Osteoblast (primary cell): ENCODE measurements at regions not wholly inside any gene's neighbourhood (a gene's known extent, or its start where the extent isn't known, plus 50 kb on each side); places are given as distances from the start of the nearest gene placed in this dataset.
"Not testable (repeated sequence)": the region's sequence is repeated elsewhere in the genome, so short reads cannot be mapped to it uniquely, and the experiment has no call there.

Experiments
- DNase-seq: peaks from one replicate; pipeline ENCODE4 v3.0.0; 2011; ENCODE audit warnings: low spot score, mixed read lengths; ENCODE audit not compliant: insufficient read length; ENCODE audit errors: missing footprints
- H2AFZ ChIP-seq: 2 replicates; pipeline ENCODE4 v1.6.0; 2011; ENCODE audit warnings: mild to moderate bottlenecking, low read length
- H3K27ac ChIP-seq: 2 replicates; pipeline ENCODE4 v1.5.1; 2011; ENCODE audit warnings: mild to moderate bottlenecking, low read depth, low read length, moderate library complexity
- H3K27me3 ChIP-seq: 2 replicates; pipeline ENCODE4 v1.6.0; 2012; ENCODE audit warnings: mild to moderate bottlenecking, control low read depth, inconsistent platforms, low read length, moderate library complexity; ENCODE audit not compliant: insufficient read depth
- H3K36me3 ChIP-seq: 2 replicates; pipeline ENCODE4 v1.5.1; 2011; ENCODE audit warnings: mild to moderate bottlenecking, low read length, control low read depth, moderate library complexity; ENCODE audit not compliant: insufficient read depth
- H3K4me1 ChIP-seq: 2 replicates; pipeline ENCODE4 v1.5.1; 2011; ENCODE audit warnings: mild to moderate bottlenecking, low read length, control low read depth, moderate library complexity; ENCODE audit not compliant: insufficient read depth
- H3K4me2 ChIP-seq: 2 replicates; pipeline ENCODE4 v1.6.0; 2011; ENCODE audit warnings: mild to moderate bottlenecking, low read length; ENCODE audit not compliant: insufficient read depth
- H3K4me3 ChIP-seq: fragments of 200-600 bp; sonication (generic); 3 replicates; pipeline ENCODE4 v1.5.1; 2012; ENCODE audit warnings: mild to moderate bottlenecking, low read length, inconsistent platforms; ENCODE audit not compliant: insufficient read depth
- H3K79me2 ChIP-seq: 2 replicates; pipeline ENCODE4 v1.6.0; 2012; ENCODE audit warnings: mild to moderate bottlenecking, low read length, control low read depth, inconsistent platforms; ENCODE audit not compliant: insufficient read depth
- H3K9me3 ChIP-seq: 2 replicates; pipeline ENCODE4 v1.5.1; 2011; ENCODE audit warnings: low read depth, low read length, control low read depth
- H4K20me1 ChIP-seq: 2 replicates; pipeline ENCODE4 v1.6.0; 2012; ENCODE audit warnings: mild to moderate bottlenecking, low read length, control low read depth; ENCODE audit not compliant: insufficient read depth
- CTCF ChIP-seq: IDR thresholded peaks from 2 replicates; pipeline ENCODE4 v1.5.1; 2011; ENCODE audit warnings: mild to moderate bottlenecking, low read depth, low read length, moderate library complexity; ENCODE audit errors: extremely low read depth

- Histone ChIP-seq H4K20me1 (no peaks in the 10 kb centered on the region), H3K36me3 (no peaks in the 10 kb centered on the region), H3K4me3 (no peak overlapping the region), H2AFZ (no peak overlapping the region), H3K4me1 (no peaks in the 10 kb centered on the region), H3K79me2 (no peaks in the 10 kb centered on the region), H3K4me2 (no peak overlapping the region), H3K27ac (no peak overlapping the region), H3K27me3 (no peaks in the 10 kb centered on the region), H3K9me3 (no peaks in the 10 kb centered on the region)
- TF ChIP-seq CTCF = no peak
- no peak for DNase-seq
Observed at GRCh38 chr18:60910534-60910933, 422.7 kb upstream of the CDH20 start.

- H3K27me3 ChIP-seq = no peaks in the 10 kb centered on the region
- no peak for DNase-seq
- no peaks in the 10 kb centered on the region for H3K36me3 ChIP-seq
- no peak overlapping the region for H3K4me3 ChIP-seq
- no peak overlapping the region for H3K27ac ChIP-seq
- H3K4me2 ChIP-seq = no peak overlapping the region
- no peak for TF ChIP-seq CTCF
- no peaks in the 10 kb centered on the region for H3K79me2 ChIP-seq
- H4K20me1 ChIP-seq = no peaks in the 10 kb centered on the region
- no peaks in the 10 kb centered on the region for H3K4me1 ChIP-seq
- no peak overlapping the region for H2AFZ ChIP-seq
- no peaks in the 10 kb centered on the region for H3K9me3 ChIP-seq
Observed at GRCh38 chr18:60911504-60911903, 421.7 kb upstream of the CDH20 start.

DNA sequence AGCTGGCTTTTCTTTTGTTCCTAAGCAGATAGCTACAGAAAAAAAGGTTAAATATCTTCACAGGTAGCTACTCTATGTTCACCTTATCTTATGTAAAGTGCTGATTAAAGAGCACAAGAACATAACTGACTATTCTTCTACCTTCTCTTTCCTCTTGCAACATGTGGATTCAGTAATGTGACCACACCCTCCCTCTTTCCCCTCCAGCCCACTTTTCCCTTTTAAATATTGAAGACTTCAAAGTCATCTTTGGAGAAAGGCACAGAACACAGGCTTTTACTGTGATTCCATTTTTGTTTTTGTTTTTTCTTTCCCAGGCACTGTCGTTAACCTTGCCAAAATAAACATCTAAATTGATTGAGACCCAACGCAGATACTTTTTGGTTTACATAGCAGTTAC, 418.1 kb upstream of the CDH20 start:
- H3K27me3 ChIP-seq = no peaks in the 10 kb centered on the region
- no peak for TF ChIP-seq CTCF
- no peak overlapping the region for H3K4me3 ChIP-seq
- no peaks in the 10 kb centered on the region for H4K20me1 ChIP-seq
- no peak overlapping the region for H2AFZ ChIP-seq
- H3K9me3 ChIP-seq = no peaks in the 10 kb centered on the region
- no peak for DNase-seq
- H3K4me2 ChIP-seq = no peak overlapping the region
- no peaks in the 10 kb centered on the region for H3K4me1 ChIP-seq
- H3K79me2 ChIP-seq = no peaks in the 10 kb centered on the region
- H3K27ac ChIP-seq = no peak overlapping the region
- H3K36me3 ChIP-seq = no peaks in the 10 kb centered on the region

- H3K27me3 ChIP-seq, H2AFZ ChIP-seq: not testable (repeated sequence)
Observed at GRCh38 chr18:60918862-60919261, 414.4 kb upstream of the CDH20 start.

GRCh38 chr18:60925892-60926291, 407.3 kb upstream of the CDH20 start:
- no peaks in the 10 kb centered on the region for H3K27me3 ChIP-seq
- DNase-seq = no peak
- H3K9me3 ChIP-seq = no peaks in the 10 kb centered on the region
- no peak overlapping the region for H2AFZ ChIP-seq
- H3K4me2 ChIP-seq = no peak overlapping the region
- TF ChIP-seq CTCF = no peak
- H3K4me1 ChIP-seq = no peaks in the 10 kb centered on the region
- H4K20me1 ChIP-seq = no peaks in the 10 kb centered on the region
- H3K27ac ChIP-seq = no peak overlapping the region
- no peak overlapping the region for H3K4me3 ChIP-seq
- no peaks in the 10 kb centered on the region for H3K79me2 ChIP-seq
- no peaks in the 10 kb centered on the region for H3K36me3 ChIP-seq

More at GRCh38 chr18:60918862-60919261, 414.4 kb upstream of the CDH20 start:
- not testable (repeated sequence) for H3K36me3 ChIP-seq, H3K4me1 ChIP-seq, DNase-seq, H4K20me1 ChIP-seq, H3K9me3 ChIP-seq, H3K27ac ChIP-seq, H3K79me2 ChIP-seq, H3K4me3 ChIP-seq, H3K4me2 ChIP-seq
